Caco-2 (cell line): ENCODE measurements at regions not wholly inside any gene's neighbourhood (a gene's known extent, or its start where the extent isn't known, plus 50 kb on each side); places are given as distances from the start of the nearest gene placed in this dataset.

Source experiments
- BruUV-seq: library from RNA; stranded (reverse); fragments of 400-500 nt; replicated peaks from 2 replicates; lab custom pipeline; 2021; lab: Mats Ljungman, UMichigan
- CTCF ChIA-PET: fragments of 300-600 bp; sonication (Branson Sonifier 250); formaldehyde crosslinking; loops from one replicate; lab custom pipeline; 2022; ENCODE audit warnings: antibody characterized with exemption; lab: Charles Lee
- POLR2A ChIA-PET: fragments of 300-600 bp; sonication (Branson Sonifier 250); formaldehyde crosslinking; loops from one replicate; lab custom pipeline; 2022; ENCODE audit warnings: antibody characterized with exemption; lab: Charles Lee
- DNase-seq, 2 experiments: peaks; one replicate each; pipeline versions ENCODE4 v3.0.0 to v3.0.0-alpha.2; 2020 to 2022
- H3K27me3 ChIP-seq: replicated peaks from 2 replicates; pipeline ENCODE4 v1.6.0; 2011; ENCODE audit warnings: low read length; ENCODE audit not compliant: control insufficient read depth, insufficient read depth
- H3K36me3 ChIP-seq: 2 replicates; pipeline ENCODE4 v1.5.1; 2011; ENCODE audit warnings: low read length; ENCODE audit not compliant: control insufficient read depth, insufficient read depth
- H3K4me1 ChIP-seq: fragments of 250-450 bp; sonication (Bioruptor Pico); 2 replicates; pipeline ENCODE4 v1.5.1; 2020; ENCODE audit warnings: mild to moderate bottlenecking
- H3K4me3 ChIP-seq: 2 replicates; pipeline ENCODE4 v1.5.1; 2011; ENCODE audit warnings: low read depth, mild to moderate bottlenecking, control low read depth, low read length
- H3K9me3 ChIP-seq: fragments of 250-450 bp; sonication (Bioruptor Pico); 2 replicates; pipeline ENCODE4 v1.5.1; 2020; ENCODE audit warnings: mild to moderate bottlenecking, moderate library complexity
- H3K27ac Mint-ChIP-seq: one replicate; pipeline ENCODE4 v1.8.0; 2022; ENCODE audit warnings: mixed read lengths; ENCODE audit not compliant: unreplicated experiment
- H3K27me3 Mint-ChIP-seq: one replicate; pipeline ENCODE4 v1.8.0; 2022; ENCODE audit warnings: mixed read lengths; ENCODE audit not compliant: insufficient read depth, unreplicated experiment
- H3K36me3 Mint-ChIP-seq: one replicate; pipeline ENCODE4 v1.8.0; 2022; ENCODE audit warnings: mild to moderate bottlenecking, mixed read lengths; ENCODE audit not compliant: insufficient read depth, unreplicated experiment
- H3K4me1 Mint-ChIP-seq: one replicate; pipeline ENCODE4 v1.8.0; 2022; ENCODE audit warnings: low read depth, mixed read lengths; ENCODE audit not compliant: unreplicated experiment
- H3K4me3 Mint-ChIP-seq: one replicate; pipeline ENCODE4 v1.8.0; 2022; ENCODE audit warnings: mild to moderate bottlenecking, moderate library complexity, mixed read lengths; ENCODE audit not compliant: unreplicated experiment
- H3K9me3 Mint-ChIP-seq: one replicate; pipeline ENCODE4 v1.8.0; 2022; ENCODE audit warnings: mixed read lengths; ENCODE audit not compliant: unreplicated experiment
- CTCF ChIP-seq, 2 experiments: fragments of 200-600 bp in 1 of 2; IDR thresholded peaks; 1 replicate in 1 of 2; 2 replicates in 1 of 2; pipeline versions ENCODE4 v1.5.1 to v1.8.0; 2011 to 2022; ENCODE audit warnings: antibody characterized with exemption in 1 of 2, control low read depth in 1 of 2, inconsistent platforms in 1 of 2, low read depth in 1 of 2, low read length in 1 of 2, mild to moderate bottlenecking in 1 of 2, moderate library complexity in 1 of 2; ENCODE audit not compliant: insufficient read depth in 1 of 2, severe bottlenecking in 1 of 2, unreplicated experiment in 1 of 2
- intact Hi-C: fragments of 100-400 bp; cut with micrococcal nuclease; formaldehyde crosslinking; loops from one replicate; pipeline ENCODE4 v1.10.0; 2022; ENCODE audit not compliant: unreplicated experiment

- no peaks in the 10 kb centered on the region for H3K36me3 Mint-ChIP-seq
- CTCF ChIA-PET: no interaction called here
- Histone ChIP-seq H3K4me3 (no peak overlapping the region), H3K27me3 (no peaks in the 10 kb centered on the region), H3K4me1 (no peaks in the 10 kb centered on the region), H3K36me3 (no peaks in the 10 kb centered on the region), H3K9me3 (no peaks in the 10 kb centered on the region)
- POLR2A ChIA-PET: no interaction called here
- H3K4me3 Mint-ChIP-seq: no peak overlapping the region
- H3K27ac Mint-ChIP-seq: no peak overlapping the region
- H3K27me3 Mint-ChIP-seq: peaks cover 5% of the 10 kb centered on the region
- DNase-seq: no peak
- BruUV-seq: no TSS peak
- TF ChIP-seq CTCF (IDR thresholded peaks at IDR 0.05; ENCODE audit: insufficient read depth in 1 of 2, low read depth in 1 of 2, low read length in 1 of 2, severe bottlenecking in 1 of 2, unreplicated experiment in 1 of 2): no peak
- H3K9me3 Mint-ChIP-seq: no peaks in the 10 kb centered on the region
- intact Hi-C loops: no loop called here
- H3K4me1 Mint-ChIP-seq: no peaks in the 10 kb centered on the region
Observed at GRCh38 chr11:101341578-101341977, 212.0 kb upstream of the PGR start.

DNA sequence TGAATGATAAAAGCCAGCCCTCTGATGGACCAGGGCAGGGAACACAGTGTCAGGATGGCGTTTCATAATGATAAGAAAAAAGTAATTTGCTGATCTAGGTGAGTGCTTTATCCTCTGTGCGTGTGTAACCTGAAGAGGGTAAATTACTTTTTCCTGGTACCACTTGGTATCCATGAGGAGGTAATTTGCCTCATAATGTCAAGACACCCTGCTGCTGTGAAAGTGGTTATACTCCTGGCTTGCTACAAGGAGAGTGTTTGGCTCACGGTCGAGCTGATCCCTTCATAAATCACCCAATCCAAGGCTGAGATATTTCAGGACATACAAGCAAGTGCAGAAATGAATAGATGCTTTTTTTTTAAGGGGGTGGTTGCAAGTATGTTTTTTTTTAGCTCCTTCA is 207.2 kb upstream of the PGR start:
- H3K4me3 ChIP-seq: no peak overlapping the region
- BruUV-seq: no TSS peak
- ChIA-PET POLR2A (no interaction called here), CTCF (no interaction called here)
- Mint-ChIP-seq H3K27ac (no peak overlapping the region), H3K4me1 (no peaks in the 10 kb centered on the region), H3K4me3 (no peak overlapping the region), H3K36me3 (no peaks in the 10 kb centered on the region), H3K27me3 (peaks cover 8% of the 10 kb centered on the region), H3K9me3 (no peaks in the 10 kb centered on the region)
- DNase-seq: no peak
- no peaks in the 10 kb centered on the region for H3K27me3 ChIP-seq
- H3K36me3 ChIP-seq: no peaks in the 10 kb centered on the region
- no peak for TF ChIP-seq CTCF (IDR thresholded peaks at IDR 0.05; ENCODE audit: insufficient read depth in 1 of 2, low read depth in 1 of 2, low read length in 1 of 2, severe bottlenecking in 1 of 2, unreplicated experiment in 1 of 2)
- no peaks in the 10 kb centered on the region for H3K4me1 ChIP-seq
- intact Hi-C loops: no loop called here
- no peaks in the 10 kb centered on the region for H3K9me3 ChIP-seq

- ChIA-PET CTCF (no interaction called here), POLR2A (no interaction called here)
- peaks cover 8% of the 10 kb centered on the region for H3K27me3 Mint-ChIP-seq
- no peaks in the 10 kb centered on the region for H3K9me3 Mint-ChIP-seq
- TF ChIP-seq CTCF (IDR thresholded peaks at IDR 0.05; ENCODE audit: insufficient read depth in 1 of 2, low read depth in 1 of 2, low read length in 1 of 2, severe bottlenecking in 1 of 2, unreplicated experiment in 1 of 2): no peak
- Histone ChIP-seq H3K4me3 (no peak overlapping the region), H3K27me3 (no peaks in the 10 kb centered on the region), H3K36me3 (no peaks in the 10 kb centered on the region), H3K4me1 (no peaks in the 10 kb centered on the region), H3K9me3 (no peaks in the 10 kb centered on the region)
- no peak overlapping the region for H3K4me3 Mint-ChIP-seq
- intact Hi-C loops: no loop called here
- H3K27ac Mint-ChIP-seq: no peak overlapping the region
- no peaks in the 10 kb centered on the region for H3K4me1 Mint-ChIP-seq
- H3K36me3 Mint-ChIP-seq: no peaks in the 10 kb centered on the region
- no TSS peak for BruUV-seq
- no peak for DNase-seq
Observed at GRCh38 chr11:101336155-101336554, 206.5 kb upstream of the PGR start.
